ENCODE measurements at regions not wholly inside any gene's neighbourhood (a gene's known extent, or its start where the extent isn't known, plus 50 kb on each side); places are given as distances from the start of the nearest gene placed in this dataset.

DNA sequence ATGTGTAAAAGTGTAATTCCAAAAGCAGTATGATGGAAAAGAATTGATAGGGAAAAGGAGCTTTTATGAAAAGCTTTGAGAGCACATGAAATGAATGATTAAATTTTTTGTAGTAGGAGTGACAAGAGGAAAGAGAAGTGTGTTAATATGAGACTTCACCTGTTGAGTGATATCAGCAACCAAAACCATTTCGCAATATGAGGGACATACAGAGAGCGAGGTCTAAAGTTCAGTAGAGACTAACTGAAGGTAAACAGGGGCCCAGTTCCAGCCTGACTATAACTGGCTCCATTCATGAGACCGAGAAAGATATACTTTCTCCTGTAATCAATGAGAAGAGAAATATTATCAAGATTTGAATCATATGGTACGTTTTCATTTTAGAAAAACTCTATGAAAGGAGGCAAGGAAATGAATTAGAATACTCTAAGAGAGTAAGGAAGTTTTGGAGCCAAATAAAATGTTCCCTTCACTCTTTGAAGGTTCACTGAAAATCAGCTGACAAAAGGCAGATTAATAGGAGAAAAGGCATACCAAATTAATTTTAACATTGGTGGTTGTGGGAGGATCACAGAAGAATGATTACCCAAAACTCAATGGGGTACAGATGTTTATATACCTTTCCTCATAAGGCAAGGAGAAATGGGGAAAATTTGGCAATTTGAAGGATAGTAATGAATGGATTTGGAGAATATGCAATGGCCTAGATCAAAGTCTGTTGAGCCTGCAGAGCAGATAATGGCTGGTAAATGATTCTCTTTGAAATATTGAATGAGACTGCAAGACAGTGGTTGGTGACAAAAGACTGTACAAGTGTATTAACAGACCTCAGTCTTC lies 932.2 kb downstream of the TDRD15 start (continued):
- TF ChIP-seq ZNF18 (CRISPR knock-in tag; IDR thresholded peaks at IDR 0.05; ENCODE audit: insufficient replicate concordance) (no peak), SOX5 (CRISPR knock-in tag; IDR thresholded peaks at IDR 0.05; ENCODE audit: borderline replicate concordance) (peak; percentile 86), SRSF9 (IDR thresholded peaks at IDR 0.05; ENCODE audit: borderline replicate concordance, insufficient read depth, low read depth, low read length, poor library complexity, severe bottlenecking) (no peak), ZFP90 (CRISPR knock-in tag; IDR thresholded peaks at IDR 0.05; ENCODE audit: borderline replicate concordance) (no peak), ASH2L (IDR thresholded peaks at IDR 0.05; ENCODE audit: insufficient read length, low read depth, low read length) (peak; percentile 100), RXRB (CRISPR knock-in tag; IDR thresholded peaks at IDR 0.05; ENCODE audit: borderline replicate concordance) (peak; percentile 92), HOXA5 (CRISPR knock-in tag; IDR thresholded peaks at IDR 0.05) (peak; percentile 72; the same call in 1 of the 2 replicates)

- peak overlapping the region; percentile 69 for H3K4me2 ChIP-seq (ENCODE audit: low read depth, low read length)
- peak overlapping the region; percentile 42 for H2AFZ ChIP-seq (ENCODE audit: low read length)
- H3K4me3 ChIP-seq (replicated peaks in 1 of 3; ENCODE audit: insufficient read depth in 1 of 3, low read depth in 2 of 3, low read length in 3 of 3), result peak overlapping the region in 2 of 3 experiments; percentile 31 to 52; a peak in 2 of 6 replicates
- no peaks in the 10 kb centered on the region for H3K9me3 ChIP-seq (ENCODE audit: low read length)
- no peaks in the 10 kb centered on the region for H3K79me2 ChIP-seq (ENCODE audit: insufficient read depth, low read length)
- peak; percentile 64 for ATAC-seq
- H4K20me1 ChIP-seq (ENCODE audit: insufficient read depth, low read length), result no peaks in the 10 kb centered on the region
- H3K27ac ChIP-seq (ENCODE audit: extremely low read length, insufficient read depth, low read length), result peak overlapping the region; percentile 93
- peak; percentile 52 for DNase-seq (ENCODE audit: low spot score)
- 11% methylated on average over 5 of the region's 5 CpGs for WGBS (ENCODE audit: low lambda C conversion rate)
- H3K9ac ChIP-seq (ENCODE audit: insufficient read depth, low read depth, low read length), result peak overlapping the region; percentile 40
- in situ Hi-C loops (cut with HindIII; ENCODE audit: extremely low pct_ligation_motif_present, low pct_unique_long_range_greater_than_20kb) (no loop called here), intact Hi-C loops (cut with micrococcal nuclease; ENCODE audit: unreplicated experiment) (no loop called here)
- H3K36me3 ChIP-seq (replicated peaks in 1 of 2; ENCODE audit: control insufficient read depth in 1 of 2, insufficient read depth in 2 of 2, low read length in 2 of 2), result no peaks in the 10 kb centered on the region
- H3K27me3 ChIP-seq (ENCODE audit: control insufficient read depth in 1 of 2, insufficient read depth in 2 of 2, low read length in 2 of 2), result no peaks in the 10 kb centered on the region
- TSS peak; percentile 88 for BruUV-seq (replicated peaks)
- POLR2A ChIA-PET, result interaction anchor here (0.7 kb wide), 1 partner anchor 67 kb away, joined by 3 read pairs; no protein-coding TSS in a partner anchor
- peaks cover 24% of the 10 kb centered on the region for H3K4me1 ChIP-seq (ENCODE audit: insufficient read depth, low read length)
- peak; percentile 37 for FAIRE-seq
- CTCF ChIA-PET (ENCODE audit: low intra/inter-chr PET ratio, low total read pairs), result no interaction called here
- TF ChIP-seq, protein P1, sequence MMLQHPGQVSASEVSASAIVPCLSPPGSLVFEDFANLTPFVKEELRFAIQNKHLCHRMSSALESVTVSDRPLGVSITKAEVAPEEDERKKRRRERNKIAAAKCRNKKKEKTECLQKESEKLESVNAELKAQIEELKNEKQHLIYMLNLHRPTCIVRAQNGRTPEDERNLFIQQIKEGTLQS (CRISPR knock-in tag; IDR thresholded peaks at IDR 0.05), result peak; percentile 54; the same call in 1 of the 2 replicates
- TF ChIP-seq ZFP90 (CRISPR knock-in tag; IDR thresholded peaks at IDR 0.05; ENCODE audit: borderline replicate concordance), result no peak
- 0 out of 2 replicates have a peak, but pooled peaks have one; percentile 23 for TF ChIP-seq KLF6 (CRISPR knock-in tag; IDR thresholded peaks at IDR 0.05)
- TF ChIP-seq ELF3 (CRISPR knock-in tag; IDR thresholded peaks at IDR 0.05), result peak; percentile 67; the same call in 1 of the 2 replicates
- TF ChIP-seq FOSL2 (CRISPR knock-in tag; IDR thresholded peaks at IDR 0.05), result peak; percentile 92
- peak; percentile 100 for TF ChIP-seq ZNF816 (CRISPR knock-in tag; IDR thresholded peaks at IDR 0.05; ENCODE audit: borderline replicate concordance)
- TF ChIP-seq MIXL1 (CRISPR knock-in tag; IDR thresholded peaks at IDR 0.05), result 0 out of 2 replicates have a peak, but pooled peaks have one; percentile 4
- TF ChIP-seq REL (CRISPR knock-in tag; conservative IDR thresholded peaks at IDR 0.05), result no peak
- no peak for TF ChIP-seq ZNF749 (CRISPR knock-in tag; IDR thresholded peaks at IDR 0.05; ENCODE audit: borderline replicate concordance)
- no peak for TF ChIP-seq NFYB (CRISPR knock-in tag; IDR thresholded peaks at IDR 0.05)
- TF ChIP-seq ZBTB20 (CRISPR knock-in tag; IDR thresholded peaks at IDR 0.05; ENCODE audit: borderline replicate concordance, low read depth), result no peak
- TF ChIP-seq, protein P2, sequence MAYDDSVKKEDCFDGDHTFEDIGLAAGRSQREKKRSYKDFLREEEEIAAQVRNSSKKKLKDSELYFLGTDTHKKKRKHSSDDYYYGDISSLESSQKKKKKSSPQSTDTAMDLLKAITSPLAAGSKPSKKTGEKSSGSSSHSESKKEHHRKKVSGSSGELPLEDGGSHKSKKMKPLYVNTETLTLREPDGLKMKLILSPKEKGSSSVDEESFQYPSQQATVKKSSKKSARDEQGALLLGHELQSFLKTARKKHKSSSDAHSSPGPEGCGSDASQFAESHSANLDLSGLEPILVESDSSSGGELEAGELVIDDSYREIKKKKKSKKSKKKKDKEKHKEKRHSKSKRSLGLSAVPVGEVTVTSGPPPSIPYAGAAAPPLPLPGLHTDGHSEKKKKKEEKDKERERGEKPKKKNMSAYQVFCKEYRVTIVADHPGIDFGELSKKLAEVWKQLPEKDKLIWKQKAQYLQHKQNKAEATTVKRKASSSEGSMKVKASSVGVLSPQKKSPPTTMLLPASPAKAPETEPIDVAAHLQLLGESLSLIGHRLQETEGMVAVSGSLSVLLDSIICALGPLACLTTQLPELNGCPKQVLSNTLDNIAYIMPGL (CRISPR knock-in tag; IDR thresholded peaks at IDR 0.05; ENCODE audit: borderline replicate concordance in 1 of 2, low read depth in 1 of 2), result 0 out of 4 replicates have a peak, but pooled peaks of 1 of the 2 experiments have one; percentile 16
These were observed 932.9 kb downstream of the TDRD15 start for GRCh38 chr2:22056621-22057132.

Measured in HepG2 (cell line).